Suppressor macrophage treated with lipopolysaccharide for 4 hours (primary cell): ENCODE measurements at regions not wholly inside any gene's neighbourhood (a gene's known extent, or its start where the extent isn't known, plus 50 kb on each side); places are given as distances from the start of the nearest gene placed in this dataset.

Source experiments
- DNase-seq: peaks from one replicate; pipeline ENCODE4 v3.0.0-alpha.2; 2020

GRCh38 chr9:134487066-134487710 is 154.4 kb upstream of the COL5A1 start:
- no peak for DNase-seq

GRCh38 chr9:134488331-134489280 is 153.0 kb upstream of the COL5A1 start:
- no peak for DNase-seq

- DNase-seq, result no peak
These were observed 151.8 kb upstream of the COL5A1 start for GRCh38 chr9:134489621-134490408.

GRCh38 chr9:134490446-134490845 is 151.2 kb upstream of the COL5A1 start:
- DNase-seq, result no peak

GRCh38 chr9:134491196-134491835 is 150.3 kb upstream of the COL5A1 start:
- no peak for DNase-seq

DNA sequence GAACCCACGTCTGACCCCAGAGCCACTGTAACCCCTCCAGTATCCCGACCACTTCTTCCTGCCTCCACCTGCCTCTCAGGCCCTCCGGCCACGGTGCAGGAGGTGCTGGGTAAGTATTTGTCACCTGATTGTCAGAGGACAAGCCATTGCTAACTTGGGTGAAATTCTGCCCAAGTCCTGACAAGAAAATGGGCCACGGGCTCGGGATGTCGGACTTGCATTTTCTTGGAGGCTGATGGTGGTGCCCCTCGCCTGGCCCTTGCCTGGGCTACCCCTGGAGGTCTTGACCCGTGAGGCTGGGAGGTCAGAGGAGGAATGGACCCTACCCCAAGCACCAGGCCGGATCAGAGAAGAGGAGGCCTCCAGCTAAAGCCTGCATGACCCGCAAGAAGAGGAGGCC is 149.7 kb upstream of the COL5A1 start:
- DNase-seq, result no peak

GRCh38 chr9:134492281-134492691 is 149.3 kb upstream of the COL5A1 start:
- no peak for DNase-seq

DNA sequence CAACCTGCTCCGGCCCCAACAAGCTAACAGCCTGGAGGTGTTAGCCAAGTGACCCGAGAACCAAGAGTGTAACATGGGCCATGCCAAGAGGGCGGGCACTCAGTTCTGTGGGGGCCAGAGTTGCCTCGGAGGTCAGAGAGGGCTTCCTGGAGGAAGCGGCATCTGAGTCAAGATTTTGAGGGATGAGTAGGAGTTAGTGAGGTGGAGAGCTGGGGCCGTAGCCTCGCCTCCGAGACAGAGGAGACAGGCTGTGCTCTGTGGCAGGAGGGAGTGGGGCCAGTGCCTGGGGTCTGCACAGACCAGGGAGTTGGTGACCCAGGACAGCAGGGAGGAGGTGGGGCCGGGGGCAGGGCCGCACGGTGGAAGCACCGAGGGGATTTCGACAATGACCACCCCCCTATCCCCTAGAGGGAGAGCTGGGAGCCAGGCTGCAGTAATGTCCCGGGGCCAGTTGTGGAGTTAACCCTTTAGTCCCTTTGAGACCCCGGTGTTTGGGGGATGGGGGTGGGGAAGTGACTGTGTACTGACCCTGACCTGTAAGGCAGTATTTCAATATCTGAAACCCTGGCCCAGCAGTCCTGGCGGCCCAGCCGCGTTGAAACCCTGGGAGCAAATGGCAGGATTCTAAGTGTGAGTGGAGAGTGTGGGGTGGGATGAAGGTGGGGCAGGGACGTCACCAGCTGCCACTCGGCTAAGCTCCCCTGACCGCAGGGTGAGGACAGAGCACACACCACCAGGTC is 148.7 kb upstream of the COL5A1 start:
- DNase-seq, result no peak

- DNase-seq, result no peak
These were observed 147.9 kb upstream of the COL5A1 start for GRCh38 chr9:134493461-134494272.

DNA sequence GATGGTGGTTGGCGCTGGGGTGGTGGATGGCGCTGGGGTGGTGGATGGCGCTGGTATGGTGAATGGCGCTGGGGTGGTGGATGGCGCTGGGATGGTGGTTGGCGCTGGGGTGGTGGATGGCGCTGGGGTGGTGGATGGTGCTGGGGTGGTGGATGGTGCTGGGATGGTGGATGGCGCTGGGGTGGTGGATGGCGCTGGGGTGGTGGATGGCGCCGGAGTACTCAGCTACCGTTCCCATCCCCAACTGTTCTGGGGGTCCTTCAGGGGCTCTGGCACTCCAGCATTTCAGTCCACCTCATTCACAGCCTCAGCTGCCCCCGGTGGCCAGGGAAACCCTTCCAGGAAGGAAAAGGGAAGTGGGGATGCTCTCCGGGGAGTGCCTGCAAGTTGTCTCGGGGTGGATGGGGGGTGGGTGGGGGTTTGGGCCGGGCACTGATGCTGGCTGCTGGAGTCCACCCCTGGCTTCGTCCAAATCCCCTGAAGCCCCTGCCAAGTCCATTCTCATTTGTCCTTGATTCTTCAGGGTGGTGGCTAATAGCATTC is 147.3 kb upstream of the COL5A1 start:
- DNase-seq, result no peak

DNA sequence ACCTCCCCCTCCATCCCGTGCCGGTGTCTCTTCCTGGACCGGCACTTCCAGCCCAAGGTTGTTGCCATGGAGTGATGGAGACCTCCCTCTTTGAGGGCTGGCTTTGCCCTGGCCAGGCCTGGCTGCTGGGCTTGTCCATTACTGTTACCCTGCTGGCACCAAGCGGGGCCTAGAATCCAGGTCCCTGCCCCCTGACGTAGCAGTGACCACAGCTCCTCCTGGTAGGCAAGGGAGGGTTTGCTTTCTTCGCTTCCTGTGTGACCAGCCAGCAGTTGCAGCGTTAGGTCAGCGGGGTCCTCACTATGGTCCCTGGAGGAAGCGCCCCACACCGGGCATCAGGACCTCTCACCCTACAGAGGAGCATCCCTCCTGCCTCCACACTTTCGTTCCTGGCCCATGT is 146.7 kb upstream of the COL5A1 start:
- DNase-seq, result no peak

DNA sequence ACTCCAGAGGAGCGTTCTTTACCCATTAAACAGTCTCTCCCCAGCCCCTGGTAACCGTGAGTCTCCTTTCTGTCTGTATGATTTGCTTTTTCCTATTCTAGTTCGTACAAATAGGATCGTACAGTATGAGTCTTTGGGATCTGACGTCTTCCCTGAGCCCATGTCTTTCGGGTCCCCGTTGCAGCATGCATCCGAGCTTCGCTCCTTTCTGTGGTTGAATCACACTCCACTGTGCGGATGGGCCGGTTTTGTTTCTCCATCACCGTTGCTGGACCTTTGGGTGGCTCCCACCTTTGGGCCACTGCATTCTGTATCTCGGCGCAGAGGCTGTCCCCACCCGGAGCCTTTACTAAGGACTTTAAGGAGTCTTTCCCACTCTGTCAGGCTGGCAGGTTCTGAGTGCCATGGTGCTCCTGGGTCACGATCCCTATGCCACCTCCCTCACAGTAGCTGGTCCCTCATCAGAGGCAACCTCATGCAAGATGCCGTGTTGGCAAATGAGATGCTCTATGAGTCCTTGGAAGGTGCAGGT is 145.7 kb upstream of the COL5A1 start:
- DNase-seq, result no peak

DNA sequence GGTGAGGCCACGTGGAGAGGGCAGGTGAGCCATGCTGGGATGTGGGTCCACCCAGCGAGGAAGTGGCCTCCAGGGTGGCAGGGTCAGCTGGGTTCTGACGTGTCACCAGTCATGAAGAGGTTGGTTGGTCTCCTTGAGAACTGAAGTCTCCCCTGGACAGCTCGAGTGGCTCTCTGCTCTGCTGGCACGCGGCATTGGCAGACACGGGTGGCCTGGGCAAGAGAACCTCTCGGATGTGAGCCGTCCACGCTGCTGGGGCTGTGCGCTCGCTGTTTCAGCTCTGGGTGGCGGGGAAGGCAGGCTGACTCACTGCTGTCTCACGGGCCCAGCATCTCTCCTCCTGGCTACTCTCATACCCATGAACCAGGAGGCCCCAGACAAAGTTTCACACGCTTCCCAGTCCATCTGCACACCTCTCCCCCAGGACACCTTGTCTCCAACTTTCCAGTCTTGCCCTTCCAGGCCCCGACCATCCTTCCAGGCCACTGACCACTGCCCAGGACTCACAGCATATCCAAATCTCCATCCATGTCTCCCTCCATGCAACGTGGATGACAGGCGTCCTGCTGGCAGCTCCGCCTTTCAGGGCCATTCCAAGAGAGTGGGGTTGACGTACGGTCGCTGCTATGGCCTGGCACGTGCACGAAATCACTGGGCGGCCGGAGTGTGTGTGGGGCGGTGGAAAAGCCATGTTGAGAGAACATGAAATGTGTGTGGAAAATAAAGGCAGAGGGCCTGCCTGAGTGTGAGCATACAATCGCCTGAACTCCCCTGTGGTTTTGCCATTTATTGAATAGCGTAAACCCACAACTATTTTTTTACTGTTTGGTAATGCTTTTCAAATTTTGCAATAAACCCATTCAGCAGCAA is 145.0 kb upstream of the COL5A1 start:
- DNase-seq, result no peak

- no peak for DNase-seq
These were observed 144.2 kb upstream of the COL5A1 start for GRCh38 chr9:134497283-134497860.

- no peak for DNase-seq
These were observed 142.8 kb upstream of the COL5A1 start for GRCh38 chr9:134498814-134499166.

DNA sequence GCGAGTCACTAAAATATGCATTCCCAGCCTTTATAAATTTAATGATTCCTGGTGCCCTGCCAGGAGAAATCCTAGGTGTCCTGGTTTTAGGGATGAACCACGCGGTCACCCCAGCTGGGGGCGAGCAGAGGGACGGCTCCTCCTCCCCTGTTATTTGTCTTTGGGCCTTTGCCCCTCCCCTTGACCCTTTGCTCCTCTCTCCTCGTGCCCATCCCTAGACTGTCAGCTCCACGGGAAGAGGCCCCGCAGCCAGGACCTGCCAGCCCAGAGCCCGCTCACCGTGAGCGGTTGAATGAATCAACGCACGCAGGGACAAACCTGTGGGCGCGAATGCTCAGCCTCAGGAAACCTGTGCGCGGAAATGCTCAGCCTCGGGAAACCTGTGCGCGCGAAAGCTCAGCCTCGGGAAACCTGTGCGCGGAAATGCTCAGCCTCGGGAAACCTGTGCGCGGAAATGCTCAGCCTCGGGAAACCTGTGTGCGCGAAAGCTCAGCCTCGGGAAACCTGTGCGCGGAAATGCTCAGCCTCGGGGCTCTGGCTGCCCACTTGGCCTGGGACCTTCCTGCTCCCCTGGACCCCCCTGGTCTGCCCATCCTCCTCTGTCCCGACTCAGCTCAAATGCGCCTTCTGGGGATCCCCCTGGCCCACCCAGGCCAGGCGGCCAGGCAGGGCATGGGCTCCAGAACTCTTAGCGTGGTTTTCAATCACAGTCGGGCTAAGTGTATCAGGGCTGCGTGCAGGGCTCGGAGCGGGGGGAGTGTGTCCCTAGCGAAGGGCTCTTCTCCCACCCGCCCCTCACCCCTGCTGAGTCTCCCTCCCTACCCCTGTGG is 140.5 kb upstream of the COL5A1 start:
- no peak for DNase-seq

- DNase-seq, result no peak
These were observed 139.8 kb upstream of the COL5A1 start for GRCh38 chr9:134501761-134502265.

- DNase-seq, result no peak
These were observed 139.3 kb upstream of the COL5A1 start for GRCh38 chr9:134502266-134502791.
